ENCODE measurements at regions not wholly inside any gene's neighbourhood (a gene's known extent, or its start where the extent isn't known, plus 50 kb on each side); places are given as distances from the start of the nearest gene placed in this dataset.

GRCh38 chr3:118505784-118506183, 528.9 kb downstream of the IGSF11 start:
- TF ChIP-seq EZH2phosphoT487 (IDR thresholded peaks at IDR 0.05; ENCODE audit: borderline replicate concordance, low read length) (no peak), EZH2 (IDR thresholded peaks at IDR 0.05; ENCODE audit: low read length, unreplicated experiment) (no peak)
- TF ChIP-seq, protein P1, sequence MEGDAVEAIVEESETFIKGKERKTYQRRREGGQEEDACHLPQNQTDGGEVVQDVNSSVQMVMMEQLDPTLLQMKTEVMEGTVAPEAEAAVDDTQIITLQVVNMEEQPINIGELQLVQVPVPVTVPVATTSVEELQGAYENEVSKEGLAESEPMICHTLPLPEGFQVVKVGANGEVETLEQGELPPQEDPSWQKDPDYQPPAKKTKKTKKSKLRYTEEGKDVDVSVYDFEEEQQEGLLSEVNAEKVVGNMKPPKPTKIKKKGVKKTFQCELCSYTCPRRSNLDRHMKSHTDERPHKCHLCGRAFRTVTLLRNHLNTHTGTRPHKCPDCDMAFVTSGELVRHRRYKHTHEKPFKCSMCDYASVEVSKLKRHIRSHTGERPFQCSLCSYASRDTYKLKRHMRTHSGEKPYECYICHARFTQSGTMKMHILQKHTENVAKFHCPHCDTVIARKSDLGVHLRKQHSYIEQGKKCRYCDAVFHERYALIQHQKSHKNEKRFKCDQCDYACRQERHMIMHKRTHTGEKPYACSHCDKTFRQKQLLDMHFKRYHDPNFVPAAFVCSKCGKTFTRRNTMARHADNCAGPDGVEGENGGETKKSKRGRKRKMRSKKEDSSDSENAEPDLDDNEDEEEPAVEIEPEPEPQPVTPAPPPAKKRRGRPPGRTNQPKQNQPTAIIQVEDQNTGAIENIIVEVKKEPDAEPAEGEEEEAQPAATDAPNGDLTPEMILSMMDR (conservative IDR thresholded peaks at IDR 0.05; ENCODE audit: low read depth, low read length), result no peak

Measured in PC-3 (cell line).